ENCODE measurements at regions not wholly inside any gene's neighbourhood (a gene's known extent, or its start where the extent isn't known, plus 50 kb on each side); places are given as distances from the start of the nearest gene placed in this dataset.

DNA sequence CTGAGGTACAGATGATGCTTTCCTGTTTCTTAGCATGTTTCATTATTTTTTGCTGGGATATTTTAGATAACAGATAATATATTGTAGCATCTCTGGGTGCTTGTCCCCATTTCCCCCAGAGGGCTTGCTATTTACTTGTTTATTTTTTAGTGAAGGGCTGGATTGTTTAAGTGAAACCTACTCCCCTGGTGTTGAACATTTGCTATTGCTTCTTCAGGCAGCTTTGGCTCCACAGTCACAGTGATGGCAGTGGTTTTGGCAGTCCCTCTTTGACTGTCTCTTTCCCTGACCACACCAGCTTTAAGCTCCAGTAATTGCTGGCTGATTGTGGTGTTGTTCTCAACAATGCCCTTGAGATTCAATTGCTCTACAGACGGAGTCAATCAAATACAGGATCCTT lies 128.9 kb downstream of the KLF13 start:
- in situ Hi-C loops (cut with MboI; ENCODE audit: low sequenced_read_pairs, unreplicated experiment): no loop called here
- DNase-seq (ENCODE audit: low spot score): no peak
- TF ChIP-seq, protein P1, sequence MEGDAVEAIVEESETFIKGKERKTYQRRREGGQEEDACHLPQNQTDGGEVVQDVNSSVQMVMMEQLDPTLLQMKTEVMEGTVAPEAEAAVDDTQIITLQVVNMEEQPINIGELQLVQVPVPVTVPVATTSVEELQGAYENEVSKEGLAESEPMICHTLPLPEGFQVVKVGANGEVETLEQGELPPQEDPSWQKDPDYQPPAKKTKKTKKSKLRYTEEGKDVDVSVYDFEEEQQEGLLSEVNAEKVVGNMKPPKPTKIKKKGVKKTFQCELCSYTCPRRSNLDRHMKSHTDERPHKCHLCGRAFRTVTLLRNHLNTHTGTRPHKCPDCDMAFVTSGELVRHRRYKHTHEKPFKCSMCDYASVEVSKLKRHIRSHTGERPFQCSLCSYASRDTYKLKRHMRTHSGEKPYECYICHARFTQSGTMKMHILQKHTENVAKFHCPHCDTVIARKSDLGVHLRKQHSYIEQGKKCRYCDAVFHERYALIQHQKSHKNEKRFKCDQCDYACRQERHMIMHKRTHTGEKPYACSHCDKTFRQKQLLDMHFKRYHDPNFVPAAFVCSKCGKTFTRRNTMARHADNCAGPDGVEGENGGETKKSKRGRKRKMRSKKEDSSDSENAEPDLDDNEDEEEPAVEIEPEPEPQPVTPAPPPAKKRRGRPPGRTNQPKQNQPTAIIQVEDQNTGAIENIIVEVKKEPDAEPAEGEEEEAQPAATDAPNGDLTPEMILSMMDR (IDR thresholded peaks at IDR 0.05; ENCODE audit: borderline replicate concordance, control extremely low read depth, extremely low read depth, insufficient read depth, missing control alignments): no peak

DNA sequence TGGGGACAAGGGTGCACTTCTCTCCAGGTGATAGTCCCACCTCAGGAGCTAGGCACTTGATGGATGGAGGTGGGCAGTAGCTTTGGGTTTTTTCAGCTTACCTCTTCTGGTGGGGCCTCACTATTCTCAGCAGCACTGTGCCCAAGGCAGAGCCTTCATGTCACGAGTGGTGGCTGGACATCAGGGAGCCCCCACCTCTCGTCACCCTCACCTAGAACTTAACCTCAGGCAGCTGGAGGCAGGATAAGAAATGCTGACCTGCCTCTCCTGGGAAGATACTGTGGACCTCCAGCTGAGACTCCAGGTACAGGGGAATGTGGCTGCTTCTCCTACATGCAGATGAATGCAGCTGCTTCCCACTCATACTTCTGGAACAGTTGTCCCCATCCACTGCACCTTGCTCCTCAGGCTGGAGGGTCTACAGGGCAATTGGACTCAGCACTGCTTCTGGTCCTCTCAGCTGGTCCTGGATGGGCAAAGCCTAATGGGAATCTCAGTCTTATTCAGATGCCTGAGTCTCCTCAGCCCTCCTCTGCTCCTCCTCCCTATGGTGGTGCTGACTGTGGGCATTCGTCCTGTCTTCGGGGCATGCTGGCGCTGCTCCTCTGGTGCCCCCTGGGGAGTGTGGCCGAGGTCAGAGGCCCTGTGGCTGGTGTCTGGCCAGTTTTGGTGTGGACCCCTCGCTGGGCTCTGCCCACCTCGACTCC lies 129.9 kb downstream of the KLF13 start:
- TF ChIP-seq, protein P1 (IDR thresholded peaks at IDR 0.05; ENCODE audit: borderline replicate concordance, control extremely low read depth, extremely low read depth, insufficient read depth, missing control alignments): no peak
- in situ Hi-C loops (cut with MboI; ENCODE audit: low sequenced_read_pairs, unreplicated experiment): no loop called here
- DNase-seq (ENCODE audit: low spot score): no peak

GRCh38 chr15:31457161-31457560 lies 130.5 kb downstream of the KLF13 start:
- in situ Hi-C loops (cut with MboI; ENCODE audit: low sequenced_read_pairs, unreplicated experiment): no loop called here
- TF ChIP-seq, protein P1 (IDR thresholded peaks at IDR 0.05; ENCODE audit: borderline replicate concordance, control extremely low read depth, extremely low read depth, insufficient read depth, missing control alignments): no peak
- no peak for DNase-seq (ENCODE audit: low spot score)

DNA sequence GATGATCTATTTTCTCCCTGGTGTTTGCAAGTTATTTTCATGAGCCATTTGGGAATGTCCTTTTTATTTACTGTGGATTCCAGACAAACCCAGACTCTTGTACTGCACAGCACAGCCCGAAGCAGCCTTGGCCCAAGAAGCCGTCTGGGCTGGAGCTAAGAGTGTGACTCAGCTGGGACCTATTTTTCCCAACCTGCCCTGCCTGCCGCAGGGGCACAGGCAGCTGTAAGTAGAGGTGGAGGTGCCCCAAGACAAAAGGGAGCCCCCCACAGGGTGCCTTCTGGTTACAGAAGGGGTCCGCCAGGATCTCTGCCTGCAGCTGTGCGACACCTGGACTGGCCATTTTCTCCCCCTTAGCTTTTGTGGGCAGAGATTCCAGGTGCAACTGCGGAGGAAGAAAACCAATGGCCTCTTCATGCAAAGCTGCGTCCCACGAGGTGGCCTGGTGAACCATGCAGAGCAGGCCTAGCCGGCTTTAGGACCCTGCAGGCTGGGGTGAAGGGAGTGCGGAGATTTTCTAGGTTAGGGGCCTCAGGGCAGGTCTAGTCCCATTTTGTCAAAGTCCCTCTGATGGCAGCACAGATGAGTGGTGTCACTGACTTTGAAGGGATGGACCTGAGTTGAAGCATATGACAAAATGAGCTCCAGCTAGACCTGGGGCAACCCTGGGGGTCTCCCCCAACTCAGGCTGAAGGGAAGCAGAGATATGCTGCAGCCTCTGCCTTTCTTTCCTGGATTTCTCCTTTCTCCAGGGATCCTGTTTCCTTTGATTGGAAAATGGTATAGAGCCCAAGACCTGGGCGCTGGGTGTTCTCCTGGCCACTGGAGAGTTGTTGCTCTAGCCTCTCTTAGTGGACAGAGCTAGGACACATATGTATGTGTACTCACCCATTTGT lies 131.2 kb downstream of the KLF13 start:
- in situ Hi-C loops (cut with MboI; ENCODE audit: low sequenced_read_pairs, unreplicated experiment): no loop called here
- no peak for DNase-seq (ENCODE audit: low spot score)
- TF ChIP-seq, protein P1 (IDR thresholded peaks at IDR 0.05; ENCODE audit: borderline replicate concordance, control extremely low read depth, extremely low read depth, insufficient read depth, missing control alignments): no peak

- peak; percentile 84 for DNase-seq (ENCODE audit: low spot score)
- in situ Hi-C loops (cut with MboI; ENCODE audit: low sequenced_read_pairs, unreplicated experiment): no loop called here
- TF ChIP-seq, protein P1 (IDR thresholded peaks at IDR 0.05; ENCODE audit: borderline replicate concordance, control extremely low read depth, extremely low read depth, insufficient read depth, missing control alignments): no peak
These were observed 132.2 kb downstream of the KLF13 start for GRCh38 chr15:31458596-31459399.

GRCh38 chr15:31459400-31459748 lies 132.7 kb downstream of the KLF13 start:
- no peak for DNase-seq (ENCODE audit: low spot score)
- TF ChIP-seq, protein P1 (IDR thresholded peaks at IDR 0.05; ENCODE audit: borderline replicate concordance, control extremely low read depth, extremely low read depth, insufficient read depth, missing control alignments): no peak
- in situ Hi-C loops (cut with MboI; ENCODE audit: low sequenced_read_pairs, unreplicated experiment): no loop called here

Data from GM13976 (cell line).